ENCODE measurements at regions not wholly inside any gene's neighbourhood (a gene's known extent, or its start where the extent isn't known, plus 50 kb on each side); places are given as distances from the start of the nearest gene placed in this dataset.
A peak's percentile ranks its signal among the peaks of the same experiment; 100 is the strongest.
"Not testable (repeated sequence)": the region's sequence is repeated elsewhere in the genome, so short reads cannot be mapped to it uniquely, and the experiment has no call there.

GRCh38 chr12:94916663-94917062 lies 86.8 kb downstream of the NDUFA12 start:
- DNase-seq (ENCODE audit: insufficient read length, low spot score), result no peak

GRCh38 chr12:94909663-94910062 lies 93.8 kb downstream of the NDUFA12 start:
- DNase-seq (ENCODE audit: insufficient read length, low spot score), result no peak
- FAIRE-seq, result no peak

More at GRCh38 chr12:94916663-94917062, 86.8 kb downstream of the NDUFA12 start:
- FAIRE-seq, result no peak

- FAIRE-seq; DNase-seq (ENCODE audit: insufficient read length, low spot score): not testable (repeated sequence)
Measured at GRCh38 chr12:94905749-94906148, 97.7 kb downstream of the NDUFA12 start.

- DNase-seq (ENCODE audit: insufficient read length, low spot score), result no peak
- FAIRE-seq, result no peak
Measured at GRCh38 chr12:94900496-94900895, 103.0 kb downstream of the NDUFA12 start.

GRCh38 chr12:94898388-94898787 lies 105.1 kb downstream of the NDUFA12 start:
- DNase-seq (ENCODE audit: insufficient read length, low spot score), result no peak
- no peak for FAIRE-seq

- DNase-seq (ENCODE audit: insufficient read length, low spot score) (no peak), FAIRE-seq (no peak)
Measured at GRCh38 chr12:94892544-94893267, 110.8 kb downstream of the NDUFA12 start.

- DNase-seq (ENCODE audit: insufficient read length, low spot score) (no peak), FAIRE-seq (no peak)
Measured at GRCh38 chr12:94889445-94890210, 113.9 kb downstream of the NDUFA12 start.

- DNase-seq (ENCODE audit: insufficient read length, low spot score), result peak; percentile 26
- FAIRE-seq, result no peak
Measured at GRCh38 chr12:94879542-94879941, 124.0 kb downstream of the NDUFA12 start.

- FAIRE-seq (no peak), DNase-seq (ENCODE audit: insufficient read length, low spot score) (no peak)
Measured at GRCh38 chr12:94875525-94875924, 128.0 kb downstream of the NDUFA12 start.

GRCh38 chr12:94874518-94875302 lies 128.8 kb downstream of the NDUFA12 start:
- no peak for FAIRE-seq
- no peak for DNase-seq (ENCODE audit: insufficient read length, low spot score)

- no peak for FAIRE-seq
Measured at GRCh38 chr12:94873734-94874517, 129.6 kb downstream of the NDUFA12 start.

GRCh38 chr12:94872971-94873733 lies 130.3 kb downstream of the NDUFA12 start:
- DNase-seq (ENCODE audit: insufficient read length, low spot score) (peak; percentile 22), FAIRE-seq (no peak)

More at GRCh38 chr12:94873734-94874517, 129.6 kb downstream of the NDUFA12 start:
- no peak for DNase-seq (ENCODE audit: insufficient read length, low spot score)

- FAIRE-seq, result no peak
- DNase-seq (ENCODE audit: insufficient read length, low spot score), result no peak
Measured at GRCh38 chr12:94872671-94872970, 130.9 kb downstream of the NDUFA12 start.

- FAIRE-seq (no peak), DNase-seq (ENCODE audit: insufficient read length, low spot score) (no peak)
Measured at GRCh38 chr12:94872007-94872653, 131.4 kb downstream of the NDUFA12 start.

GRCh38 chr12:94870511-94870910 lies 133.0 kb downstream of the NDUFA12 start:
- no peak for FAIRE-seq

GRCh38 chr12:94868161-94868560 lies 135.3 kb downstream of the NDUFA12 start:
- FAIRE-seq (no peak), DNase-seq (ENCODE audit: insufficient read length, low spot score) (no peak)

More at GRCh38 chr12:94870511-94870910, 133.0 kb downstream of the NDUFA12 start:
- DNase-seq (ENCODE audit: insufficient read length, low spot score), result no peak

GRCh38 chr12:94867066-94867855 lies 136.2 kb downstream of the NDUFA12 start:
- no peak for FAIRE-seq

GRCh38 chr12:94864987-94865386 lies 138.5 kb downstream of the NDUFA12 start:
- DNase-seq (ENCODE audit: insufficient read length, low spot score), result no peak
- FAIRE-seq, result no peak

More at GRCh38 chr12:94867066-94867855, 136.2 kb downstream of the NDUFA12 start:
- no peak for DNase-seq (ENCODE audit: insufficient read length, low spot score)
